ENCODE measurements at regions not wholly inside any gene's neighbourhood (a gene's known extent, or its start where the extent isn't known, plus 50 kb on each side); places are given as distances from the start of the nearest gene placed in this dataset.
A peak's percentile ranks its signal among the peaks of the same experiment; 100 is the strongest.

DNA sequence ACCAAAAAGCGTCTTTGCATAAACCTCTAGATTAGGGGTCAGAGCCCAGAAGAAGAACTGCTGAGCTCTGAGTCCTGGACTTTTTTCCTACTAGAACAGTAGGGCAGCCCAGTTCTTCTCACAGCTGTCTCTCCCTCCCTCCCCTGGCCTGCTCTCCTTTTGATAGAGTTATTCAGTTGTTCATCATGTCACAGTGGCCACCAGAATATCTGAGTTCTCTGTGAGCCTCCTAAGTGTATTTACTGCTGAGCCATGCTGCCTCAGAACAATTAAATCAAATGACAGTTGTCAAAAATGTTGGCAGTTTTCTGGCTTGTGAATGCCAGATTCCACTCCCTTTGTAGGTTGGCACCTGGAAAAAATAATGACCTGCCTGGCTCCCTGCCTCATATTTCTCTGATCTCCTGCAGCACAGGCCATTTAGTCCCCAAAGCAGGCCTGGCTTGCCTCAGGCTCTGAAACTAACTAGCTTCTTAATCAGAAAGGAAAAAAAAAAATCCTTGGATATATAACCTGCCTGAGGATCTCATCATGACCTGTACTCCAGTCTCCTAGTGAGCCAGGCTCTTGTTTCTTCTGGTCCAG is 377.4 kb upstream of the LARGE1 start:
- TF ChIP-seq, protein P1, sequence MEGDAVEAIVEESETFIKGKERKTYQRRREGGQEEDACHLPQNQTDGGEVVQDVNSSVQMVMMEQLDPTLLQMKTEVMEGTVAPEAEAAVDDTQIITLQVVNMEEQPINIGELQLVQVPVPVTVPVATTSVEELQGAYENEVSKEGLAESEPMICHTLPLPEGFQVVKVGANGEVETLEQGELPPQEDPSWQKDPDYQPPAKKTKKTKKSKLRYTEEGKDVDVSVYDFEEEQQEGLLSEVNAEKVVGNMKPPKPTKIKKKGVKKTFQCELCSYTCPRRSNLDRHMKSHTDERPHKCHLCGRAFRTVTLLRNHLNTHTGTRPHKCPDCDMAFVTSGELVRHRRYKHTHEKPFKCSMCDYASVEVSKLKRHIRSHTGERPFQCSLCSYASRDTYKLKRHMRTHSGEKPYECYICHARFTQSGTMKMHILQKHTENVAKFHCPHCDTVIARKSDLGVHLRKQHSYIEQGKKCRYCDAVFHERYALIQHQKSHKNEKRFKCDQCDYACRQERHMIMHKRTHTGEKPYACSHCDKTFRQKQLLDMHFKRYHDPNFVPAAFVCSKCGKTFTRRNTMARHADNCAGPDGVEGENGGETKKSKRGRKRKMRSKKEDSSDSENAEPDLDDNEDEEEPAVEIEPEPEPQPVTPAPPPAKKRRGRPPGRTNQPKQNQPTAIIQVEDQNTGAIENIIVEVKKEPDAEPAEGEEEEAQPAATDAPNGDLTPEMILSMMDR (IDR thresholded peaks at IDR 0.05): no peak
- Histone ChIP-seq H3K9me3 (no peaks in the 10 kb centered on the region), H3K4me1 (no peaks in the 10 kb centered on the region), H3K36me3 (no peaks in the 10 kb centered on the region), H3K4me3 (no peak overlapping the region), H3K27ac (no peak overlapping the region), H3K27me3 (no peaks in the 10 kb centered on the region)
- no peak for DNase-seq (ENCODE audit: low spot score)

DNA sequence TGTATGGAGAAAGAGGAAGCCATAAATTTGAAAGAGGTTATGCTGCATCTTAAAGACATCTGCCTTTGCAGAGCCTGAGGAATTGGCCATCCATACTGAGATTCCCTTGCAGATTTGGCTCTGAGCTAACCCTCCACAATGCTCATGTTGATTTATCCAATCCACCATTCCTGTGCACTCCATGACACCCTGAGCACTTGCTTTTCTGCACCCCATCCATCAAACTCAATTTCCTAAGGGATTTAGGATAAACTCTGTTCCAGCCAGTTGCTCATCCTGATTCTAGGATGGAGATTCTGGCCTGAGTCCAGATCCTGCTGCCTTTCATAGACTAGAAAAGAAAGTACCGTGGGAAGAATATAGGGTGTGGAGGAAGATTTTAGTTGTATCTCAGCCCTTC is 379.2 kb upstream of the LARGE1 start:
- H3K4me3 ChIP-seq: no peak overlapping the region
- peaks cover 0 to 10% of the 10 kb centered on the region in 2 donors for H3K4me1 ChIP-seq
- no peaks in the 10 kb centered on the region for H3K27me3 ChIP-seq
- H3K27ac ChIP-seq: no peak overlapping the region
- DNase-seq (ENCODE audit: low spot score): no peak
- no peaks in the 10 kb centered on the region for H3K9me3 ChIP-seq
- no peaks in the 10 kb centered on the region for H3K36me3 ChIP-seq
- TF ChIP-seq, protein P1 (IDR thresholded peaks at IDR 0.05): no peak

GRCh38 chr22:34301569-34301968 is 381.3 kb upstream of the LARGE1 start:
- H3K4me1 ChIP-seq: peaks cover 0 to 10% of the 10 kb centered on the region in 2 donors
- no peaks in the 10 kb centered on the region for H3K36me3 ChIP-seq
- no peak overlapping the region for H3K27ac ChIP-seq
- DNase-seq (ENCODE audit: low spot score): no peak
- H3K9me3 ChIP-seq: no peaks in the 10 kb centered on the region
- no peaks in the 10 kb centered on the region for H3K27me3 ChIP-seq
- no peak overlapping the region for H3K4me3 ChIP-seq
- TF ChIP-seq, protein P1 (IDR thresholded peaks at IDR 0.05): peak in 1 of 2 donors; percentile 10

GRCh38 chr22:34303656-34304055 is 383.4 kb upstream of the LARGE1 start:
- H3K36me3 ChIP-seq: no peaks in the 10 kb centered on the region
- H3K27ac ChIP-seq: no peak overlapping the region
- no peak for DNase-seq (ENCODE audit: low spot score)
- no peaks in the 10 kb centered on the region for H3K9me3 ChIP-seq
- no peaks in the 10 kb centered on the region for H3K27me3 ChIP-seq
- peaks cover 0 to 10% of the 10 kb centered on the region in 2 donors for H3K4me1 ChIP-seq
- TF ChIP-seq, protein P1 (IDR thresholded peaks at IDR 0.05): no peak
- H3K4me3 ChIP-seq: no peak overlapping the region

GRCh38 chr22:34306361-34306760 is 386.1 kb upstream of the LARGE1 start:
- DNase-seq (ENCODE audit: low spot score): no peak
- H3K4me3 ChIP-seq: no peak overlapping the region
- TF ChIP-seq, protein P1 (IDR thresholded peaks at IDR 0.05): no peak
- H3K36me3 ChIP-seq: no peaks in the 10 kb centered on the region
- no peaks in the 10 kb centered on the region for H3K9me3 ChIP-seq
- no peaks in the 10 kb centered on the region for H3K27me3 ChIP-seq
- H3K4me1 ChIP-seq: peaks cover 0 to 10% of the 10 kb centered on the region in 2 donors
- H3K27ac ChIP-seq: no peak overlapping the region

DNA sequence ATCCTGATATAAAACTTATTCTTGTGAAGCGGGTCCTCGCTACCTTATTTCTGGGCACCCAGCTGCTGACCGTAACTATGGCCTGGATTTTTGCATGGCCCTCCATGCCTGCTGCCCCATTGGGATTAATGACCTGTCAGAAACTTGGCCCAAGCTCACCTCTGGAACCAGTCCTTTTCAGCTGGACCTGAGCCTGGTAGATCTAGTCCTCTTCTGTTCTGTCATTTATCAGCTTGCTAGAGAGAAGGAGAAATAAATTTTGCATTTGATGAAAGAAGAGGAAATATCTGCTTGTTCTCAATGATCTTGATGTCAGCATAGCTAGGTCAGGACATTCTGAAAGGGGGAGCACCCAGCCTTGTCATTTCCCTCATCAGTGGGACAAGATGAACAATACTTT is 387.8 kb upstream of the LARGE1 start:
- no peaks in the 10 kb centered on the region for H3K27me3 ChIP-seq
- no peak overlapping the region for H3K27ac ChIP-seq
- H3K4me1 ChIP-seq: peaks cover 0 to 10% of the 10 kb centered on the region in 2 donors
- TF ChIP-seq, protein P1 (IDR thresholded peaks at IDR 0.05): no peak
- DNase-seq (ENCODE audit: low spot score): no peak
- no peak overlapping the region for H3K4me3 ChIP-seq
- no peaks in the 10 kb centered on the region for H3K36me3 ChIP-seq
- H3K9me3 ChIP-seq: no peaks in the 10 kb centered on the region

Measured in right atrium auricular region (tissue), 2 donors.